Left kidney (tissue), 1 donor: ENCODE measurements at regions not wholly inside any gene's neighbourhood (a gene's known extent, or its start where the extent isn't known, plus 50 kb on each side); places are given as distances from the start of the nearest gene placed in this dataset.
"Not testable (repeated sequence)": the region's sequence is repeated elsewhere in the genome, so short reads cannot be mapped to it uniquely, and the experiment has no call there.

ENCODE experiments used
- DNase-seq: peaks from one replicate; pipeline ENCODE4 v3.0.0-alpha.2; 2013

DNA sequence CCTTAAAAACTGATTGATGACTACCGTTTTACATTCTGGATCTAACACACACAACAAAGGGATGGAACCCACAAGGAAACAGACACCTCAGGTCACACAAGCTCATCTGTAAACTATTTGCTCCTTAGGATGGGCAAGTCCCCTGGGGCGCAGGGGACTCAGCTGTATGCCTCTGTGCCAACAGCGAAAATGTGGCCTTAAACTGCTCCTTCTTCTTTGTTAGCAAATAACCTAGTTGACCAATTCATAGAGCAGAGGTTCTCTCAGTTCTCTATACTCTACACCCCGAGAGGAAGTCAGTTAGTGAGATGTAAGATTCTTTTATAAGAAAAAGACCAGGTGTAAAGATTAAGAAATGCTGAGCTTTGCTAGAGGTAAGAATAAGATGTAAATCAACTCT, 181.9 kb upstream of the PRSS58 start:
- DNase-seq = no peak

DNA sequence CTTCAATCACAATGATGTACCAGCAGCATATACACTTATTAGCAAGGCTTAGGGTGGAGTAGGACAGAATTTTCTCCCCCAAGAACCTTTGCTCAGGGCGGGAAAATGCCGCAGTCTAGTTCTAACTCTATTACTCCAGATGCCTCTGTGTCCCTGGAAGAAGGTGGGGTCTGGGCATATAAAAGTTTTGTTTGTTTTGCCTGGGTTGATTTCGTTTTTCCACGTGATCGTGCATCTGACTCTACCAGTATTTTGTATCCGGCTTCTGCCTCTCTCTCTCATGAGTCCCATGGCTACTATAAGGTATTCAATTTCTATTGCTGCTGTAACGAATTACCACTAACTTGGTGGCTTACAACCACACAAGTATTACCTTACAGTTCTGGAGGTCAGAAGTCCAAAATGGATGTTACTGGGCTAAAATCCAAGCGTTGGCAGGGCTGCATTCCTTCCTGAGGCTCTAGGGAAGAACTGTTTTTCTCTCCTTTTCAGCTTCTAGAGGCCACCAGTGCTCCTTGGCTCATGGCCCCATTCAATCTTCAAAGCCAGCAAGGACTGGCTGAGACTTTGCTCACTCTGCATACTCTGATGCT, 181.2 kb upstream of the PRSS58 start:
- DNase-seq = no peak

DNA sequence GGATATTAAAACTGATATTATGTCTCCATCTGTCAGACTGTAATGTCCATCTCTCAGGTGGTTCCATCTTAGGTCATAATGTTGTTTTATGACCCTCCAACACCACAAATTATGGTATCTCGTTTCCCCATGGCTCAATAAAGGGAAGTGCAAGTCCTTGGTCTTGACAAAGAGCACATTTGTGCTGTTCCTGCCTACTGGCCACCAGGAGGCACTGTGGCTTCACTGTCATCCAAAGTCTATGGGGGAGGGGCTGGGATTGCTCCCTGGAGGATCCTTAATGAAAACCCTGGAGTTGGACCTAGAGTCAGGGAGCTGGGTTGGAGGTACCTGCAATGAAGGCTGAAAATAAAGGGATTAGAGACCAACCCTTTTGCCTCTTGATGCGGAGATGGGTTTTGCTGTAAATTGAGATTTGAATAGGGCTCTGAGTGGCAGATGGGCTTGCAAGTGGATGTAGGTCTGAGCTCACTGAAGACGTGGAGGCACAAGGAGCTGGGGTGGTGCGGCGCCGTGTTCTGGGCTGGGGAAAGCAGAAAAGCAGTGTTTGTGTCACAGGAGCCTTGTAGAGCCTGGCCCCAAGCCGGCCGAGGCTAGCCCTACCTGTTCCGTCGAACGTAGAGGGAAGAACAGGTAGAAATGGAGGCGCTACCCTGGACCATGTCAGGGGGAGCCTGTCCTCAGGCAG, 180.5 kb upstream of the PRSS58 start:
- peak; percentile 4 for DNase-seq

DNA sequence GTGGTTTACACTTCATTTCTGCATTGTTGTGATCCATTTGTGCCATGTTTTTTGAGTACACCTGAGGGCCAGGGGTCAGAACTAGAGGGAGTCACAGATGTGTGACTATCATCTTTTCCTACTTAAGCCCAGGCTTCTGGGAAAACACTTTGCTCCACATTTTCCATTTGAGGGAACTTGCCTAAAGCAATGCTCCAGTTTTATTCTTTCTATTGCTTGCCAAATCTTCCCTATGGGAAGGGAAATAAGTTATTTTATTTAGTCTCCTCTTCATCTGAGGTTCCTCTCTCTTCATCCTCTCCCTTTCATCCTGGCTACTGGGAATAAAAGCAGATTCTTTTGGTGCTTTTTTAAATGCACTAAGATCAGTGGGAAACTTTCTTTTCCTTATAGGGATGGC, 179.9 kb upstream of the PRSS58 start:
- no peak for DNase-seq

DNA sequence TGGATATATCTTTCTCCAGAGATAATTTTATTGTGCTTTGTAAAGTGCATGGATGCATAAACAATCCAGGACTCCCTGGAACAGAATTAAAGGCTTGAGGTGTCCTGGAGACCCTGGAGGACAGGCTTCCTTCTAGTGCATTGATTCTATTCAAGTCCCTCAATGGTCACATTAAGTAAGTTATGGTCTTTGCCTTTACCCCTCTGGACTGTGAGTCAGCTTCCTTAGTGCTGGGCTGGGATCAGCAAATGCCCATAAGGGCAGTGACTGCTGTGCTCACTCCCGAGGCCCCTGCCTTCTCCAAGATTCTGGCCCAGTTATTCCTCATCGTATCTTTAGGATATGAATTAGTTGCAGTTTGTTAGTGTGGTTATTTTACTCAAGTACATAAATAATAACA, 178.7 kb upstream of the PRSS58 start:
- DNase-seq = no peak

DNA sequence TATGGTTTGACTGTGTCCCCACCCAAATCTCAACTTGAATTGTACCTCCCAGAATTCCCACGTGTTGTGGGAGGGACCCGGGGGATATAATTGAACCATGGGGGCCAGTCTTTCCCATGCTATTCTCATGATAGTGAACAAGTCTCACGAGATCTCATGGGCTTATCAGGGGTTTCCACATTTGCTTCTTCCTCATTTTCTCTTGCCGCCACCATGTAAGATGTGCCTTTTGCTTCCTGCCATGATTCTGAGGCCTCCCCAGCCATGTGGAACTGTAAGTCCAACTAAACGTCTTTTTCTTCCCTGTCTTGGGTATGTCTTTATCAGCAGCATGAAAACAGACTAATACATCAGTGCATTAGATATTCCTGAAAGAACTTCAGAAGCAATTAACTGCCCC, 177.7 kb upstream of the PRSS58 start:
- not testable (repeated sequence) for DNase-seq

DNA sequence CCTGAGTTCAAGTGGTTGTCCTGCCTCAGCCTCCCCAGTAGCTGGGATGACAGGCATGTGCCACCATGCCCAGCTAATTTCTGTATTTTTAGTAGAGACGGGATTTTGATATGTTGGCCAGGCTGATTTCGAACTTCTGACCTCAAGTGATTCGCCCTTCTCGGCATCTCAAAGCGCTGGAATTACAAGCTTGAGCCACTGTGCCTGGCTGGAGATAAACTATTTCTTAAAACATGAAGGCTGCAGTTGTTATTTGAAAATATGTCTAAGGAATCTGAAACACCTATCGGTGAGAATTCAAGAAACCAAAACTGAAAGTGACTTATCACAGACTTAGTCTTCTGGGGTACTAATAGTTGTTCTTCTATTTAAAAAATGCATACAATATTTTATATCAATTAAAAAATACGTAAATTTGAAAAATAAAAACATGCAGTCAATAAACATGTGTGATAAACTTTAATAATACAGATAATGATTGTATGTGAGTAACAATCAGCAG, 176.9 kb upstream of the PRSS58 start:
- DNase-seq = no peak

DNA sequence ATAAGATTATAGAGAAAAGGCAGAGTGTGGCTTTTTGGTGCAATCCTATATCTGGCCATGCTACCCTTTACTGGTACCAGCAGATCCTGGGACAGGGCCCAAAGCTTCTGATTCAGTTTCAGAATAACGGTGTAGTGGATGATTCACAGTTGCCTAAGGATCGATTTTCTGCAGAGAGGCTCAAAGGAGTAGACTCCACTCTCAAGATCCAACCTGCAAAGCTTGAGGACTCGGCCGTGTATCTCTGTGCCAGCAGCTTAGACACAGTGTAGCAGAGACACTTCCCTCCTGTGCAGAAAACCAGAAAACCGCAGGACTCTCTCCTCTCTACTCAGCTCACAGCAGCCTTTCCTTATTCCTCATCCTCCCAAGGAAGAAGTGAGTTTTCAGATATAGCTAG, 176.3 kb upstream of the PRSS58 start:
- not testable (repeated sequence) for DNase-seq

DNA sequence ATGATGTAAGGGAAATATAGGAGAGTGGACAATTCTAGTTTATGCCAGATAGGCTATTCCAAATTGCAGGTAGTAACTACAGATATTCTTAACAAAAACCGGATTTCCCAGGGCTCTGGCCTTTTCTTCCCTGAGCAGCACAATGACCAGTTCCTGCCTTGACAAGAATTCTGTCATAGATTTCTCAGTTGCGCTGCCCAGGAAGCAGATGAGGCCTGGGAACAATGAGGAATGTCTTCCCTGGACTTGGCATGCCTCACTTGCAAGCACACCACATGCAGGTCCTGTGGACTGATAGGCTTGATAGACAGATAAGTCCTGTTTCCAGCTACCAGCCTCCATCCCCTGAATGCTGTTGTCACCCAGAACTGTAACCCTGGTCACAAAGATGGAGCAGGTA, 174.5 kb upstream of the PRSS58 start:
- no peak for DNase-seq

DNA sequence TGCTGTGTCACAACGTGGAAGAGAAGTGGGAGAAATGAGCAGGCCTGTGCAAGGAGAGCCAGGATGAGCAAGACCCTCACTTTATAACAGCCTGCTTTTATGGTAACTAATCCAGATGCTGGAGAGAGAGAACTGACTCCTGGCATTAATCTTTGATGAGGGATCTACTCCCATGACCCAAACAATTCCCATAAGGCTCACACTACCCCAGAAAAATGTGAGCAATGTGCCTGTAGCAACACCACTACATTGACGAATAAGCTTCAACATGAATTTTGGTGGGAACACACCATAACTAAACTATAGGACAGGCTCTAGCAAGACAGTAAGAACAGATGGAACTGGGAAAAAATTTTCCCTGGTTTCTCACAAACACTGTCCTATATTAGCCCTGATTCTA, 173.6 kb upstream of the PRSS58 start:
- no peak for DNase-seq

DNA sequence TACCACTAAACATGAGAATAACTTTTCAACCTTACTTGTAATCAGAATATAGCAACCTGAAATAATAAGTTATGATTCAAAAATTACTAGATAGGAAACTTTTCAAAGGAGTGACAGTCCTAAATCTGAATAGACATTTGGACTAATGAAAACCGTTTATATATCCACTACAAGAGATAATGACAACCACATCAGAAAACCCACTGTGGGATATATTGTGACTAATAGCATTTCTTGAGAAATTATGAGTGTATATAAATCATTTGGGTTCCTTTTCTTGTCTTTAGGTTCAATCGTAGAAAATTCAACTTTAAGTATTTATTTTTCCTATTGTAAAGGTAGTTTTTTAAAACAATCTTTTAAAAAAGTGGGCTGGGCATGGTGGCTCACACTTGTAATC, 170.2 kb upstream of the PRSS58 start:
- no peak for DNase-seq

DNA sequence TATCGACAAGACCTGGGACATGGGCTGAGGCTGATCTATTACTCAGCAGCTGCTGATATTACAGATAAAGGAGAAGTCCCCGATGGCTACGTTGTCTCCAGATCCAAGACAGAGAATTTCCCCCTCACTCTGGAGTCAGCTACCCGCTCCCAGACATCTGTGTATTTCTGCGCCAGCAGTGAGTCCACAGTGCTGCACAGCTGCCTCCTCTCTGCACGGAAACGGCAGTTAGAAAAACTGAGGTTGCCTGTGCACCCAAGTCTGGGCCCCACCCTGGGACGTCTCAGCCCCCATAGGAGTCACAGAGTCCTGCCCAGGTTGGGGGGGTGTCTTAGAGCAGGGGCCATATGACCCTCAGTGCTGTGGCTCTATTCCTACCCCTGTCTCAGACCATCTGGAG, 167.4 kb upstream of the PRSS58 start:
- no peak for DNase-seq

DNA sequence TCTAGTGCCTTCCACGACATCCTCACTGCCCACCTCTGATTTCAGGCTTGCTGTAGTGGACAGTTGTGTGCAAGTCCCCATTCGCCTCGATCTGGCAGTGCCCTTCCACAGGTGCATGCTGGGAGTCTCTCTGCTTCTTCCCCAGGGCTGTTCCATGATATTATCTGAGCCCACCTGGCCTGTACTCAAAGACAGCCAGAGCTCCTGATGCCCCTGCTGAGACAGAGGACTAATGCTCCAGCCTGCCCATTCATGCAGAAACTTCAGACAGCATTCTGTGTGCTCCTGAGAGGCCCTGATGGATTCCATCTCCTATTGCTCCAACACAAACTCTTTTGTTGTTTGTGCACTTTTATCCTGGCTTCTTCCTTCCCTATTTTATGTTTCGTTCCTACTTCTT, 164.8 kb upstream of the PRSS58 start:
- no peak for DNase-seq

DNA sequence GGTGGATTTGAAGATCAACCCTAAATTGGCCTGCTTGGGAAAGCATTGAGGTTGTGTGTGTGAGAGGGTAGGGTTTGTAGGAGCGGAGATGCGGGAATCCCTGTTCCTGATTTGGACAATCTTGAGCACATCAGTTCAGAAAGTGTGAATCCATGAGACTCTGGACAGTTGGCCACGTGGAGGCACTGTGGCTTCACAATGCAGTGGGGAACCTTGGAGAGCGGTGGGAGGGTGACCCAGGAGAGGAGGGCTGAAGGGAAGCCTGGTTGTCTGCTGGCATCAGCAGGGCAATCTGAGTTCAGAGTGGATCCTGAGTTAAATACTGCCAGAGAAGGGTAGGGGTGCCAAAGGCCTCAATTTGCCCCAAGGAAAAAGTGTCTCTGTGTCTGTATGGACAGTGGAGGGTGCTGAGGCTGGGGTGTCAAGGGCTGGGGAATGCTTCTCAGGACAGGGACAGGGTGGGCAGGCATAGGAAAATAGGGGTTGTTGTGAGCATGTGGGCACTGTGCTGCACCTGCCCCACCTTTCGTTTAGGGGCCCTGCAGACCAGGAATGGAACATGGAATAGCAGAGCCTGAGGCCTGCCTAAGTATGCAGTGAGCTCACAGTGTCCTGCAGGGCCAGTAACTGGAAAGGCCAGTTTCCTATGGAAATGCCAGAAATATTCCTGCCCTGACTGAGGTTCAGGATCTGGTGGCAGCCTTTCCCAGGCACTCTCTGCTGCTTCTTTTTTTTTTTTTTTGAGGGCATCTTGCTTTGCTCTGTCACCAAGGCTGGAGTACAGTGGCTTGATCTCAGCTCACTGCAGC, 162.9 kb upstream of the PRSS58 start:
- DNase-seq = peak; percentile 24

DNA sequence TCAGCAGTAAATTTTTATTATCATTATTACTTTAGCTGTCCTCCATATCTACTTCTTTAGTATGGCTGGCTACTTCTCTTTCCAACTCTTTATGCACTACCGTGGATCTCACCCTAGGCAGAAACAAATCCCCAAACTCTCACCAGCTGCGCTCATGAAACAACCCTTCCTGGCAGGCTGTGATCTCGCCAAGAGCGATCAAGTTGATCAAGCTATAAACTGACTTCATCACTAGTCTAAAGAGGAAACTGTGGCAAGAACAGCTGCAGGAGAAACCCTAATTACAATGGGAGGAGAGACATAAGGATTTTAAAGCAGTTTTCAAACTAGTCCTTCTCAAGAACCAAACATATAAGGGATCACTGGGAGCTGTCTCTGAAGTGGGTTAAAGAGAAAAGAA, 160.5 kb upstream of the PRSS58 start:
- DNase-seq = no peak

DNA sequence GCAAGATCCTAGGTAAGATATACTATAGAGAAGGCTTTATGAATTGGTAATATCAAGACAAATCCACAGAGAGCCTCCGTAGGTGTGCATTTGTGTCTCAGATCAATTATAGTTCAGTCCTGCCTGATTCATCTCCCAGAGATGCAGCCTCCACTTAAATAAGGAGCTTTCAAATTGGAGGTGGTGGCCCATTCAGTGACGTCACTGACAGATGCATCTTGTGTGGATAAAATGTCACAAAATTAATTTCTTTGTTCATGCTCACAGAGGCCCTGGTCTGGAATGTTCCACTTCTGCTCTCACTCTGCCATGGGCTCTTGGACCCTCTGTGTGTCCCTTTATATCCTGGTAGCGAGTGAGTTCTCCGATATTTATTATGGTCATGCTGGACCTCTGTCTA, 157.1 kb upstream of the PRSS58 start:
- DNase-seq = no peak

DNA sequence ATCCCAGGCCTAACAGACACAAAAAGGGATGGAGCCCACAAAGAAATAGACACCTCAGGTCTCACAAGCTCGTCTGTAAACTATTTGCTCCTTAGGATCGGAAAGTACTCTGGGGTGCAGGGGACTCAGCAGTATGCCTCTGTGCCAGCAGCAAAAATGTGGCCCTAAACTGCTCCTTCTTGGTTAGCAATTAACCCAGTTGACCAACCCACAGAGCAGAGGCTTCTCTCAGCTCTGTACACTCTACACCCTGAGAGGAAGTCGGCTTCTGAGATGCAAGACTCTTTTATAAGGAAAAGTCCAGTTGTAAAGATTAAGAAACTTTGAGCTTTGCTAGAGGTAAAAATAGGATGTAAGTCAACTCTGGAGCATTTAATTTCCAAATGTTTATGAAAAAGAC, 156.3 kb upstream of the PRSS58 start:
- no peak for DNase-seq

DNA sequence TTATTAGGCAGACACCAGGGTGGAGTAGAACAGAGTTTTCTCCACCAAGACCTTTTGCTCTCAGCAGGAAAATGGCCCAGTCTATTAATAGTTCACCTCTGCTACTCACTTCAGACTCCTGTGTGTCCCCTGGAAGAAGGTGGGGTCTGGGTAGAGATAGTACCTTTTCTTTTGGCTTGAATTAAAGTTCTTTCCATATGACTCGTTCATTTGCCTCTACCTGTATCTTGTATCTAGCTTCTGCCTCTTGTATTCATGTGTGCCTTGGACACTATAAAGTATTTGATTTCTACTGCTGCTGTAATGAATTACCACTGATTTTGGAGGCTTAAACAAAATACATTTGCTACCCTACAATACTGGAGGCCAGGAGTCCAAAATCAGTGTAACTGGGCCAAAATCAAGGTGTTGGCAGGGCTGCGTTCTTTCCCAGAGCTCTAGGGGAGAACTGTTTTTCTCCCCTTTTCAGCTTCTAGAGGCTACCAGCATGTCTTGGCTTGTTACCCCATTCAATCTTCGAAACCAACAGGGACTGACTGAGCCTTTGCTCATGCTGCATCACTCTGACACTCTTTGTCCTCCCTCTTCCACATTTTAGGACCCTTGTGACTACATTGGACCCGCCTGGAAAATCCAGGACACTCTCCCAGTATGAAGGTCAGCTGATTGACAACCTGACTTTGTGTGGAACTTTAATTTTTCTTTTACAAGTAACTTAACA, 155.6 kb upstream of the PRSS58 start:
- no peak for DNase-seq

DNA sequence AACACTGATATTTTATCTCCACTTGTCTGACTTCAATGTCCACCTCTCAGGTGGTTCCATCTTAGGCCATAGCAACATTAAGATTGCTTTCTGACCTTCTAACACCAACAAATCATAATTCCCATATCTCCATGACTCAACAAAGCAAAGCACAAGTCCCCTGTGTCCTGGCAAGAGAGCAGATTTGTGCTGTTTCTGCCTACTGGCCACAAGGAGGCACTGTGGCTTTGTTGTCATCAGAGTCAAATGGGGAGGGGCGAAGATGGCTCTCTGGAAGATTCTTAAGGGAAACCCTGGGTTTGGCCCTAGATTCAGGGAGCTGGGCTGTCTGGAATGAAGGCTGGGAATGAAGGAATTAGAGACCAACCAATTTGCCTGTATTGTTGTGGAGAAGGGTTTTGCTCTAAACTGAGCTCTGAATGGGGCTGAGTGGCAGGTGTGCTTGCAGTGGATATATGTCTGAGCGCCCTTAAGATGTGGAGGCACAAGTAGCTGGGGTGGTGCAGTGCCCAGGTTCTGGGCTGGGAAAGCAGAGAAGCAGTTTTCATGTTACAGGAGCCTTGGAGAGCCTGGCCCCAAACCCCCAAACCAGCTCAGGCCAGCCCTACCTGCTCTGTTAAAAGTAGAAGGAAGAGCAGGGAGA, 154.8 kb upstream of the PRSS58 start:
- no peak for DNase-seq

DNA sequence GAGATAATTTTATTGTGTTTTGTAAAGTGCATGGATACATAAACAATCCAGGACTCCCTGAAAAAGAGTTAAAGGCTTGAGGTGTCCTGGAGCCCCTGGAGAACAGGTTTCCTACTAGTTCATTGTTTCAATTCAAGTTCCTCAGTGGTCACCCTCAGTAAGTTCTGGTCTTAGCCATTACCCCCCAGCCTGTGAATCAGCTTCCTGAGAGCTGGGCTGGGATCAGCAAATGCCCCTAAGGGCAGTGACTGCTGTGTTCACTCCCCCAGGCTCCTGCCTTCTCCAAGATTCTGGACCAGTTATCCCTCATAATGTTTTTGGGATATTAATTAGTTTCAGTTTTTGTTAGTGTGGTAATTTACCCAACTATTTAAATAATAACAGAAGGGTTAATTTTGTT, 151.6 kb upstream of the PRSS58 start:
- no peak for DNase-seq

DNA sequence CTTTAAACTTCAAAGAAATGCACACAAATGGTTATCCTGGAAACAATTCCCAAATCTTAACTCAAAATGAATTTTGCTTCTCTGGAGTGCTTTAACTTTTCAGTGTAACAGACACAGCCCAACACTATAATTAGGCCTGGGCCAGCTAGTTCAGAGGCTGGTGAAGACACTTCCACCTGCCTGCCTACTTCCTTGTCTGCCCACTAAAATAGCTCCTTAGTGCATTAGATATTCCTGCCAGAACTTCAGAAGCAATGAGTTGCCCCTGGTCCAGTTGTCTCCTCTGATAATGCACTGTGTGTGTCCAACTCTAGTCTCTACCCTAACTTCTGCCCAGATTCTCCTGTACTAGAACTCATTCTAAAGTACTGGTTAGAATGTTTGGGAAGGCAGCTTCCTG, 150.9 kb upstream of the PRSS58 start:
- DNase-seq = no peak

DNA sequence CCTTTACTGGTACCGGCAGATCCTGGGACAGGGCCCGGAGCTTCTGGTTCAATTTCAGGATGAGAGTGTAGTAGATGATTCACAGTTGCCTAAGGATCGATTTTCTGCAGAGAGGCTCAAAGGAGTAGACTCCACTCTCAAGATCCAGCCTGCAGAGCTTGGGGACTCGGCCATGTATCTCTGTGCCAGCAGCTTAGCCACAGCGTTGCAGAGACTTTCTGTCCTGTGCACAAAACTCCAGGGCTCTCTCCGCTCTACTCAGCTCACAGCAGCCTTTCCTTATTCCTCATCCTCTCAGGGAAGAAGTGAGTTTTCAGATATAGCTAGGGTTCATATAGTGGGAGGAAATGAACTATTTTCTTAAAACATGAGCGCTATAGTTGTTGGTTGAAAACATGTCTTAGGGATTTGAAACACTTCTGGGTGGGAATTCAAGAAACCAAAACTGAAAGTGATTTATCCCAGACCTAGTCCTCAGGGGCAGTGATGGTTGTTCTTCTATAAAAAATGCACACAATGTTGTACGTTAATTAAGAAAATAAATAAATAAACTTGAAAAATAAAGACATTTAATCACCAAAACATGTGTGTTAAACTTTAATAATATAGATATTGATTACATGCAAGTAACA, 150.2 kb upstream of the PRSS58 start:
- no peak for DNase-seq
